ENCODE measurements at regions not wholly inside any gene's neighbourhood (a gene's known extent, or its start where the extent isn't known, plus 50 kb on each side); places are given as distances from the start of the nearest gene placed in this dataset.

DNA sequence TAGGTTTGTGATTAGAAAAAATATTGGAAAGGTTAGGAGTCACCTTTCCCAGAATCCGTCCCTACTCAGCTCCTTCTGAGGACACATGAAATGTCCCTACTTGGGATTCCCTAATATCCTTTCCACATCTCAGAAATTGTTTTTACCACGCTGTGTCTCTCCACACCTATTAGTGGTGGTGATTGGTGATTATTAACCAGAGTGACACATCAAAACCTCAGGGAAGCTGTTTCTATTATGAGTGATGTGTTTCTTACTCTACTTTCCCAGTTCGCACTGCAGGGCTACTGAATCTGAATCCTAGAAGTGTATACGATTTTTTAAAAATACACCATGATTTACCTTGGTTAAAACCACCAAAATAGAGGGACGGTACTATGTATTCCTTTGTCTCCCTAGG, 460.8 kb downstream of the TBC1D4 start:
- SMC1A ChIA-PET (ENCODE audit: uncharacterized antibody, unreplicated experiment) = no interaction called here
- TF ChIP-seq MEF2A (IDR thresholded peaks at IDR 0.05; ENCODE audit: insufficient read depth, low read depth, low read length) (no peak), STAT3 (IDR thresholded peaks at IDR 0.05; ENCODE audit: low read depth, low read length) (no peak), PBX3 (IDR thresholded peaks at IDR 0.05; ENCODE audit: insufficient replicate concordance, low read depth, low read length) (no peak), LARP7 (IDR thresholded peaks at IDR 0.05) (no peak), IKZF1 (conservative IDR thresholded peaks at IDR 0.05) (no peak), FOXM1 (IDR thresholded peaks at IDR 0.05; ENCODE audit: low read depth, low read length) (no peak), TCF12 (IDR thresholded peaks at IDR 0.05; ENCODE audit: low read depth, low read length) (no peak), NR2C2 (IDR thresholded peaks at IDR 0.05; ENCODE audit: borderline replicate concordance, control insufficient read depth, insufficient read length, low read depth) (no peak), SUPT20H (IDR thresholded peaks at IDR 0.05; ENCODE audit: borderline replicate concordance, control insufficient read depth, low read depth, low read length) (no peak), SREBF2 (IDR thresholded peaks at IDR 0.05; ENCODE audit: low read length) (no peak), SPI1 (IDR thresholded peaks at IDR 0.05; ENCODE audit: borderline replicate concordance, insufficient read depth, low read depth, low read length) (no peak), NKRF (conservative IDR thresholded peaks at IDR 0.05) (no peak)
- TF ChIP-seq, protein P1, sequence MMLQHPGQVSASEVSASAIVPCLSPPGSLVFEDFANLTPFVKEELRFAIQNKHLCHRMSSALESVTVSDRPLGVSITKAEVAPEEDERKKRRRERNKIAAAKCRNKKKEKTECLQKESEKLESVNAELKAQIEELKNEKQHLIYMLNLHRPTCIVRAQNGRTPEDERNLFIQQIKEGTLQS (IDR thresholded peaks at IDR 0.05; ENCODE audit: borderline replicate concordance, extremely low read depth, low read depth, low read length) = no peak
- TF ChIP-seq, protein P2, sequence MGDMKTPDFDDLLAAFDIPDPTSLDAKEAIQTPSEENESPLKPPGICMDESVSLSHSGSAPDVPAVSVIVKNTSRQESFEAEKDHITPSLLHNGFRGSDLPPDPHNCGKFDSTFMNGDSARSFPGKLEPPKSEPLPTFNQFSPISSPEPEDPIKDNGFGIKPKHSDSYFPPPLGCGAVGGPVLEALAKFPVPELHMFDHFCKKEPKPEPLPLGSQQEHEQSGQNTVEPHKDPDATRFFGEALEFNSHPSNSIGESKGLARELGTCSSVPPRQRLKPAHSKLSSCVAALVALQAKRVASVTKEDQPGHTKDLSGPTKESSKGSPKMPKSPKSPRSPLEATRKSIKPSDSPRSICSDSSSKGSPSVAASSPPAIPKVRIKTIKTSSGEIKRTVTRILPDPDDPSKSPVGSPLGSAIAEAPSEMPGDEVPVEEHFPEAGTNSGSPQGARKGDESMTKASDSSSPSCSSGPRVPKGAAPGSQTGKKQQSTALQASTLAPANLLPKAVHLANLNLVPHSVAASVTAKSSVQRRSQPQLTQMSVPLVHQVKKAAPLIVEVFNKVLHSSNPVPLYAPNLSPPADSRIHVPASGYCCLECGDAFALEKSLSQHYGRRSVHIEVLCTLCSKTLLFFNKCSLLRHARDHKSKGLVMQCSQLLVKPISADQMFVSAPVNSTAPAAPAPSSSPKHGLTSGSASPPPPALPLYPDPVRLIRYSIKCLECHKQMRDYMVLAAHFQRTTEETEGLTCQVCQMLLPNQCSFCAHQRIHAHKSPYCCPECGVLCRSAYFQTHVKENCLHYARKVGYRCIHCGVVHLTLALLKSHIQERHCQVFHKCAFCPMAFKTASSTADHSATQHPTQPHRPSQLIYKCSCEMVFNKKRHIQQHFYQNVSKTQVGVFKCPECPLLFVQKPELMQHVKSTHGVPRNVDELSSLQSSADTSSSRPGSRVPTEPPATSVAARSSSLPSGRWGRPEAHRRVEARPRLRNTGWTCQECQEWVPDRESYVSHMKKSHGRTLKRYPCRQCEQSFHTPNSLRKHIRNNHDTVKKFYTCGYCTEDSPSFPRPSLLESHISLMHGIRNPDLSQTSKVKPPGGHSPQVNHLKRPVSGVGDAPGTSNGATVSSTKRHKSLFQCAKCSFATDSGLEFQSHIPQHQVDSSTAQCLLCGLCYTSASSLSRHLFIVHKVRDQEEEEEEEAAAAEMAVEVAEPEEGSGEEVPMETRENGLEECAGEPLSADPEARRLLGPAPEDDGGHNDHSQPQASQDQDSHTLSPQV (IDR thresholded peaks at IDR 0.05) = no peak
- TF ChIP-seq, protein P3, sequence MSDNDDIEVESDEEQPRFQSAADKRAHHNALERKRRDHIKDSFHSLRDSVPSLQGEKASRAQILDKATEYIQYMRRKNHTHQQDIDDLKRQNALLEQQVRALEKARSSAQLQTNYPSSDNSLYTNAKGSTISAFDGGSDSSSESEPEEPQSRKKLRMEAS (IDR thresholded peaks at IDR 0.05; ENCODE audit: low read depth, low read length) = no peak
- TF ChIP-seq, protein P4, sequence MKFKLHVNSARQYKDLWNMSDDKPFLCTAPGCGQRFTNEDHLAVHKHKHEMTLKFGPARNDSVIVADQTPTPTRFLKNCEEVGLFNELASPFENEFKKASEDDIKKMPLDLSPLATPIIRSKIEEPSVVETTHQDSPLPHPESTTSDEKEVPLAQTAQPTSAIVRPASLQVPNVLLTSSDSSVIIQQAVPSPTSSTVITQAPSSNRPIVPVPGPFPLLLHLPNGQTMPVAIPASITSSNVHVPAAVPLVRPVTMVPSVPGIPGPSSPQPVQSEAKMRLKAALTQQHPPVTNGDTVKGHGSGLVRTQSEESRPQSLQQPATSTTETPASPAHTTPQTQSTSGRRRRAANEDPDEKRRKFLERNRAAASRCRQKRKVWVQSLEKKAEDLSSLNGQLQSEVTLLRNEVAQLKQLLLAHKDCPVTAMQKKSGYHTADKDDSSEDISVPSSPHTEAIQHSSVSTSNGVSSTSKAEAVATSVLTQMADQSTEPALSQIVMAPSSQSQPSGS (IDR thresholded peaks at IDR 0.05; ENCODE audit: low read length) = no peak

More for the DNA sequence above, 460.8 kb downstream of the TBC1D4 start:
- H3K36me3 ChIP-seq (ENCODE audit: control insufficient read depth in 2 of 2, insufficient read depth in 2 of 2, low read length in 1 of 2) = no peaks in the 10 kb centered on the region
- FAIRE-seq (no peak), ATAC-seq (no peak), DNase-seq (ENCODE audit: low read depth, low spot score) (no peak)
- H3K79me2 ChIP-seq (ENCODE audit: control insufficient read depth, insufficient read depth, low read length) = no peaks in the 10 kb centered on the region
- in situ Hi-C loops (cut with MboI) (no loop called here), intact Hi-C loops (cut with micrococcal nuclease; ENCODE audit: unreplicated experiment) (no loop called here)
- 7% methylated on average over 5 of the region's 5 CpGs for WGBS (ENCODE audit: insufficient coverage, insufficient replicate concordance, low lambda C conversion rate, missing lambda C conversion rate)
- no peaks in the 10 kb centered on the region for H3K4me1 ChIP-seq (ENCODE audit: control insufficient read depth, insufficient read depth, low read length)
- ChIA-PET POLR2A (interaction anchor here (0.7 kb wide), 1 partner anchor 153 kb away, joined by 3 read pairs; no protein-coding TSS in a partner anchor), RAD21 (ENCODE audit: unreplicated experiment) (no interaction called here), CTCF (no interaction called here)
- H3K4me2 ChIP-seq (ENCODE audit: control insufficient read depth, insufficient read depth) = no peak overlapping the region
- H3K9ac ChIP-seq (ENCODE audit: control insufficient read depth, insufficient read depth, low read length) = no peak overlapping the region
- no peak overlapping the region for H3K27ac ChIP-seq (ENCODE audit: control insufficient read depth, insufficient read depth)
- BruUV-seq (replicated peaks) = no TSS peak
- H3K27me3 ChIP-seq (replicated peaks in 1 of 2; ENCODE audit: control insufficient read depth in 2 of 2, insufficient read depth in 2 of 2, low read length in 1 of 2) = no peaks in the 10 kb centered on the region
- H4K20me1 ChIP-seq (ENCODE audit: control insufficient read depth, insufficient read depth) = no peaks in the 10 kb centered on the region
- H3K4me3 ChIP-seq = no peak overlapping the region
- H2AFZ ChIP-seq (ENCODE audit: control insufficient read depth, low read depth, low read length) = no peak overlapping the region
- H3K9me3 ChIP-seq (replicated peaks; ENCODE audit: control insufficient read depth, insufficient read depth, low read length) = no peaks in the 10 kb centered on the region
